ENCODE measurements at regions not wholly inside any gene's neighbourhood (a gene's known extent, or its start where the extent isn't known, plus 50 kb on each side); places are given as distances from the start of the nearest gene placed in this dataset.

- Mint-ChIP-seq H3K4me1 (peaks cover 34% of the 10 kb centered on the region), H3K27ac (no peak overlapping the region), H3K36me3 (ENCODE audit: low read depth) (no peaks in the 10 kb centered on the region), H3K27me3 (no peaks in the 10 kb centered on the region), H3K9me3 (peaks cover 7% of the 10 kb centered on the region), H3K4me3 (no peak overlapping the region)
- ChIA-PET POLR2A (no interaction called here), CTCF (no interaction called here)
- DNase-seq (no peak), ATAC-seq (ENCODE audit: low read depth) (no peak)
- no peak for TF ChIP-seq CTCF (IDR thresholded peaks at IDR 0.05)
- intact Hi-C loops (cut with micrococcal nuclease) = no loop called here
Measured at GRCh38 chr21:28608646-28609045, 384.0 kb downstream of the LTN1 start.

GRCh38 chr21:28607545-28607944, 385.1 kb downstream of the LTN1 start:
- Mint-ChIP-seq H3K36me3 (ENCODE audit: low read depth) (no peaks in the 10 kb centered on the region), H3K4me3 (no peak overlapping the region), H3K4me1 (peaks cover 35% of the 10 kb centered on the region), H3K27ac (no peak overlapping the region), H3K9me3 (peaks cover 7% of the 10 kb centered on the region), H3K27me3 (no peaks in the 10 kb centered on the region)
- ATAC-seq (ENCODE audit: low read depth) (no peak), DNase-seq (no peak)
- ChIA-PET CTCF (no interaction called here), POLR2A (no interaction called here)
- no peak for TF ChIP-seq CTCF (IDR thresholded peaks at IDR 0.05)
- intact Hi-C loops (cut with micrococcal nuclease) = no loop called here

GRCh38 chr21:28604946-28605537, 387.6 kb downstream of the LTN1 start:
- peaks cover 19% of the 10 kb centered on the region for H3K9me3 Mint-ChIP-seq
- TF ChIP-seq CTCF (IDR thresholded peaks at IDR 0.05) = no peak
- H3K4me3 Mint-ChIP-seq = peak overlapping the region; percentile 54
- H3K4me1 Mint-ChIP-seq = peaks cover 35% of the 10 kb centered on the region
- ATAC-seq (ENCODE audit: low read depth) = peak; percentile 99
- DNase-seq = no peak
- no peak overlapping the region for H3K27ac Mint-ChIP-seq
- intact Hi-C loops (cut with micrococcal nuclease) = loop anchor here (1.0 to 2.0 kb wide), 2 partner anchors 88 to 140 kb away; no protein-coding TSS in a partner anchor
- ChIA-PET POLR2A (no interaction called here), CTCF (interaction anchor here (1.4 kb wide), 1 partner anchor 141 kb away, joined by 4 read pairs; no protein-coding TSS in a partner anchor)
- H3K36me3 Mint-ChIP-seq (ENCODE audit: low read depth) = peaks cover 5% of the 10 kb centered on the region
- H3K27me3 Mint-ChIP-seq = no peaks in the 10 kb centered on the region

- H3K27ac Mint-ChIP-seq = no peak overlapping the region
- H3K27me3 Mint-ChIP-seq = no peaks in the 10 kb centered on the region
- no peak for TF ChIP-seq CTCF (IDR thresholded peaks at IDR 0.05)
- ChIA-PET CTCF (no interaction called here), POLR2A (no interaction called here)
- no peak overlapping the region for H3K4me3 Mint-ChIP-seq
- no peak for ATAC-seq (ENCODE audit: low read depth)
- H3K9me3 Mint-ChIP-seq = peaks cover 21% of the 10 kb centered on the region
- H3K36me3 Mint-ChIP-seq (ENCODE audit: low read depth) = peaks cover 16% of the 10 kb centered on the region
- H3K4me1 Mint-ChIP-seq = peaks cover 26% of the 10 kb centered on the region
- no peak for DNase-seq
- intact Hi-C loops (cut with micrococcal nuclease) = no loop called here
Measured at GRCh38 chr21:28602546-28602945, 390.1 kb downstream of the LTN1 start.

GRCh38 chr21:28598214-28598613, 394.5 kb downstream of the LTN1 start:
- ChIA-PET CTCF (no interaction called here), POLR2A (no interaction called here)
- ATAC-seq (ENCODE audit: low read depth) (no peak), DNase-seq (no peak)
- H3K27me3 Mint-ChIP-seq = no peaks in the 10 kb centered on the region
- H3K4me1 Mint-ChIP-seq = no peaks in the 10 kb centered on the region
- no peak for TF ChIP-seq CTCF (IDR thresholded peaks at IDR 0.05)
- no peak overlapping the region for H3K27ac Mint-ChIP-seq
- H3K4me3 Mint-ChIP-seq = no peak overlapping the region
- H3K36me3 Mint-ChIP-seq (ENCODE audit: low read depth) = peaks cover 21% of the 10 kb centered on the region
- intact Hi-C loops (cut with micrococcal nuclease) = no loop called here
- H3K9me3 Mint-ChIP-seq = peaks cover 26% of the 10 kb centered on the region

Measured in activated B cell treated with CpG ODN at 0.5 μM for 24 hours (primary cell).